Trophoblast cell (in vitro differentiated cells and primary cell): ENCODE measurements at regions not wholly inside any gene's neighbourhood (a gene's known extent, or its start where the extent isn't known, plus 50 kb on each side); places are given as distances from the start of the nearest gene placed in this dataset.

Experiments
- DNase-seq, 2 donors: peaks; one replicate each; pipeline ENCODE4 v3.0.0-alpha.2; 2016
- H2AFZ ChIP-seq: 2 replicates; pipeline ENCODE4 v1.6.1; 2013; ENCODE audit warnings: low read length, moderate library complexity, mild to moderate bottlenecking; ENCODE audit not compliant: insufficient read depth, poor library complexity
- H2AK5ac ChIP-seq: 2 replicates; pipeline ENCODE4 v1.6.1; 2013; ENCODE audit warnings: mild to moderate bottlenecking, low read length
- H2BK120ac ChIP-seq: 2 replicates; pipeline ENCODE4 v1.6.1; 2013; ENCODE audit warnings: low read length, mild to moderate bottlenecking, moderate library complexity; ENCODE audit not compliant: insufficient read depth, poor library complexity
- H2BK12ac ChIP-seq: 2 replicates; pipeline ENCODE4 v1.6.1; 2013; ENCODE audit warnings: mild to moderate bottlenecking, low read length, moderate library complexity
- H2BK5ac ChIP-seq: 2 replicates; pipeline ENCODE4 v1.6.1; 2013; ENCODE audit warnings: low read length, low read depth, moderate library complexity, mild to moderate bottlenecking; ENCODE audit not compliant: poor library complexity
- H3K14ac ChIP-seq: 2 replicates; pipeline ENCODE4 v1.6.1; 2013; ENCODE audit warnings: mild to moderate bottlenecking, low read length
- H3K18ac ChIP-seq: 2 replicates; pipeline ENCODE4 v1.6.1; 2013; ENCODE audit warnings: mild to moderate bottlenecking, low read length
- H3K23ac ChIP-seq: 2 replicates; pipeline ENCODE4 v1.6.1; 2013; ENCODE audit warnings: low read length
- H3K27ac ChIP-seq: 2 replicates; pipeline ENCODE4 v1.5.1; 2013; ENCODE audit warnings: low read depth, mild to moderate bottlenecking, inconsistent platforms, low read length, moderate library complexity
- H3K27me3 ChIP-seq: 2 replicates; pipeline ENCODE4 v1.6.1; 2013; ENCODE audit warnings: inconsistent platforms, mild to moderate bottlenecking, low read length, moderate library complexity; ENCODE audit not compliant: insufficient read depth
- H3K36me3 ChIP-seq, 2 experiments: 1 replicate in 1 of 2; 2 replicates in 1 of 2; pipeline ENCODE4 v1.6.1; 2013; ENCODE audit warnings: low read length in 2 of 2, mild to moderate bottlenecking in 2 of 2, moderate library complexity in 1 of 2; ENCODE audit not compliant: insufficient read depth in 2 of 2, control insufficient read depth in 1 of 2
- H3K4ac ChIP-seq: 2 replicates; pipeline ENCODE4 v1.6.1; 2013; ENCODE audit warnings: low read depth, mild to moderate bottlenecking, low read length, moderate library complexity
- H3K4me1 ChIP-seq, 2 experiments: 1 replicate in 1 of 2; 2 replicates in 1 of 2; pipeline ENCODE4 v1.6.1; 2013; ENCODE audit warnings: low read length in 2 of 2, mild to moderate bottlenecking in 2 of 2, moderate library complexity in 1 of 2; ENCODE audit not compliant: insufficient read depth in 2 of 2, control insufficient read depth in 1 of 2
- H3K4me2 ChIP-seq: 2 replicates; pipeline ENCODE4 v1.6.1; 2013; ENCODE audit warnings: inconsistent platforms, mild to moderate bottlenecking, low read length, moderate library complexity
- H3K4me3 ChIP-seq: 2 replicates; pipeline ENCODE4 v1.5.1; 2013; ENCODE audit warnings: mild to moderate bottlenecking, low read depth, low read length, inconsistent platforms
- H3K79me1 ChIP-seq: one replicate; pipeline ENCODE4 v1.6.1; 2013; ENCODE audit warnings: low read length
- H3K79me2 ChIP-seq: 2 replicates; pipeline ENCODE4 v1.6.1; 2013; ENCODE audit warnings: low read length, mild to moderate bottlenecking; ENCODE audit not compliant: control insufficient read depth, insufficient read depth, poor library complexity
- H3K9ac ChIP-seq: 2 replicates; pipeline ENCODE4 v1.6.1; 2013; ENCODE audit warnings: mild to moderate bottlenecking, low read length
- H3K9me3 ChIP-seq: 2 replicates; pipeline ENCODE4 v1.6.1; 2013; ENCODE audit warnings: low read depth, mild to moderate bottlenecking, control low read depth, inconsistent platforms, low read length; ENCODE audit not compliant: insufficient read depth
- H4K12ac ChIP-seq: 2 replicates; pipeline ENCODE4 v1.6.1; 2013; ENCODE audit warnings: low read depth, mild to moderate bottlenecking, low read length, moderate library complexity
- H4K8ac ChIP-seq: 2 replicates; pipeline ENCODE4 v1.6.1; 2013; ENCODE audit warnings: low read depth, mild to moderate bottlenecking, low read length, moderate library complexity
- H4K91ac ChIP-seq: one replicate; pipeline ENCODE4 v1.6.1; 2013; ENCODE audit warnings: low read depth, mild to moderate bottlenecking, low read length, moderate library complexity
- WGBS: extraction: QIAGEN DNeasy Blood & Tissue Kit; methylation state at CpG from one replicate; pipeline ENCODE4 v1.1.7; 2013; ENCODE audit warnings: missing lambda C conversion rate; ENCODE audit not compliant: insufficient read length, insufficient coverage; ENCODE audit errors: extremely low coverage; 5-methylcytosine and 5-hydroxymethylcytosine counted together

GRCh38 chr3:103385961-103386656, 951.3 kb downstream of the ZPLD1 start:
- Histone ChIP-seq H3K79me1 (no peaks in the 10 kb centered on the region), H3K14ac (no peak overlapping the region), H2BK5ac (no peak overlapping the region), H2AK5ac (no peak overlapping the region), H3K4ac (no peak overlapping the region), H3K4me3 (no peak overlapping the region), H3K18ac (no peak overlapping the region), H3K23ac (no peak overlapping the region), H3K4me1 (no peaks in the 10 kb centered on the region), H3K9me3 (no peaks in the 10 kb centered on the region), H3K36me3 (no peaks in the 10 kb centered on the region), H2BK12ac (no peak overlapping the region), H3K79me2 (no peaks in the 10 kb centered on the region), H2BK120ac (no peak overlapping the region), H3K4me2 (no peak overlapping the region), H4K8ac (no peak overlapping the region), H3K27me3 (no peaks in the 10 kb centered on the region), H2AFZ (no peak overlapping the region), H3K9ac (no peak overlapping the region), H4K91ac (no peak overlapping the region), H3K27ac (no peak overlapping the region), H4K12ac (no peak overlapping the region)
- no peak for DNase-seq
- no CpG with 5 or more reads among the region's 6 CpGs for WGBS

GRCh38 chr3:103388214-103388613, 953.4 kb downstream of the ZPLD1 start:
- H3K4ac ChIP-seq = no peak overlapping the region
- H2BK120ac ChIP-seq = no peak overlapping the region
- no peak overlapping the region for H4K8ac ChIP-seq
- no peaks in the 10 kb centered on the region for H3K79me2 ChIP-seq
- no peak overlapping the region for H3K9ac ChIP-seq
- no peak overlapping the region for H2BK5ac ChIP-seq
- no peak overlapping the region for H2AFZ ChIP-seq
- no peak overlapping the region for H2BK12ac ChIP-seq
- no peaks in the 10 kb centered on the region for H3K4me1 ChIP-seq
- H3K4me2 ChIP-seq = no peak overlapping the region
- no CpG with 5 or more reads among the region's 2 CpGs for WGBS
- no peak overlapping the region for H2AK5ac ChIP-seq
- H3K23ac ChIP-seq = no peak overlapping the region
- H3K18ac ChIP-seq = no peak overlapping the region
- H3K27ac ChIP-seq = no peak overlapping the region
- H3K27me3 ChIP-seq = no peaks in the 10 kb centered on the region
- H4K12ac ChIP-seq = no peak overlapping the region
- H3K36me3 ChIP-seq = no peaks in the 10 kb centered on the region
- H3K14ac ChIP-seq = no peak overlapping the region
- no peak for DNase-seq
- no peak overlapping the region for H4K91ac ChIP-seq
- H3K79me1 ChIP-seq = no peaks in the 10 kb centered on the region
- H3K4me3 ChIP-seq = no peak overlapping the region
- no peaks in the 10 kb centered on the region for H3K9me3 ChIP-seq

GRCh38 chr3:103389356-103389755, 954.5 kb downstream of the ZPLD1 start:
- Histone ChIP-seq H3K79me1 (no peaks in the 10 kb centered on the region), H3K14ac (no peak overlapping the region), H3K9ac (no peak overlapping the region), H3K4me1 (no peaks in the 10 kb centered on the region), H3K36me3 (no peaks in the 10 kb centered on the region), H2BK12ac (no peak overlapping the region), H3K27ac (no peak overlapping the region), H2AK5ac (no peak overlapping the region), H3K4me3 (no peak overlapping the region), H3K23ac (no peak overlapping the region), H4K8ac (no peak overlapping the region), H3K4me2 (no peak overlapping the region), H3K79me2 (no peaks in the 10 kb centered on the region), H4K12ac (no peak overlapping the region), H3K18ac (no peak overlapping the region), H3K4ac (no peak overlapping the region), H2AFZ (no peak overlapping the region), H4K91ac (no peak overlapping the region), H3K9me3 (no peaks in the 10 kb centered on the region), H3K27me3 (no peaks in the 10 kb centered on the region), H2BK120ac (no peak overlapping the region), H2BK5ac (no peak overlapping the region)
- DNase-seq = no peak
- WGBS = no CpG with 5 or more reads among the region's 1 CpG

- no peak overlapping the region for H3K4me3 ChIP-seq
- no peaks in the 10 kb centered on the region for H3K9me3 ChIP-seq
- no peak overlapping the region for H3K27ac ChIP-seq
- no peak overlapping the region for H2BK120ac ChIP-seq
- no peaks in the 10 kb centered on the region for H3K36me3 ChIP-seq
- no peak overlapping the region for H3K18ac ChIP-seq
- no peak overlapping the region for H2BK5ac ChIP-seq
- H3K4ac ChIP-seq = no peak overlapping the region
- H3K14ac ChIP-seq = no peak overlapping the region
- H2AFZ ChIP-seq = no peak overlapping the region
- no peaks in the 10 kb centered on the region for H3K27me3 ChIP-seq
- no peaks in the 10 kb centered on the region for H3K4me1 ChIP-seq
- WGBS = no CpG with 5 or more reads among the region's 4 CpGs
- no peak overlapping the region for H3K23ac ChIP-seq
- H2BK12ac ChIP-seq = no peak overlapping the region
- H3K79me1 ChIP-seq = no peaks in the 10 kb centered on the region
- no peak overlapping the region for H3K9ac ChIP-seq
- no peaks in the 10 kb centered on the region for H3K79me2 ChIP-seq
- no peak for DNase-seq
- H4K12ac ChIP-seq = no peak overlapping the region
- no peak overlapping the region for H4K91ac ChIP-seq
- no peak overlapping the region for H2AK5ac ChIP-seq
- H4K8ac ChIP-seq = no peak overlapping the region
- H3K4me2 ChIP-seq = no peak overlapping the region
These were observed 958.8 kb downstream of the ZPLD1 start for GRCh38 chr3:103393395-103394186.
